K562 (cell line): ENCODE measurements at regions not wholly inside any gene's neighbourhood (a gene's known extent, or its start where the extent isn't known, plus 50 kb on each side); places are given as distances from the start of the nearest gene placed in this dataset.
"Not testable (repeated sequence)": the region's sequence is repeated elsewhere in the genome, so short reads cannot be mapped to it uniquely, and the experiment has no call there.

ENCODE experiments used
- ATAC-seq: fragments of 200-7000 bp; cut with Tn5 transposase; 3 replicates; pipeline ENCODE4 v1.9.1; 2020; ENCODE audit warnings: moderate library complexity
- BruUV-seq: library from RNA; stranded (reverse); fragments of 400-500 nt; replicated peaks from 2 replicates; lab custom pipeline; 2021; lab: Mats Ljungman, UMichigan
- CTCF ChIA-PET: fragments of 300-600 bp; formaldehyde crosslinking; extraction: SDS; loops from one replicate; lab custom pipeline; 2021; ENCODE audit warnings: low intra/inter-chr PET ratio; lab: Yijun Ruan, JAX
- POLR2A ChIA-PET: fragments of 300-600, 350-650 bp; sonication (Branson Sonifier 250); formaldehyde crosslinking; extraction: SDS; loops from one replicate; lab custom pipeline; 2021; ENCODE audit warnings: antibody characterized with exemption, inconsistent platforms; lab: Yijun Ruan, JAX
- DNase-seq, 4 experiments: peaks; one replicate each; pipeline versions ENCODE4 v3.0.0 to v3.0.0-alpha.2; 2011 to 2018; ENCODE audit warnings: low spot score in 3 of 4, mixed read lengths in 3 of 4; ENCODE audit errors: extremely low read depth in 1 of 4
- FAIRE-seq: peaks from 2 replicates; lab custom pipeline; 2011; peaks lifted over from hg19 to GRCh38; lab: Jason Lieb, UNC
- H2AFZ ChIP-seq: 2 replicates; pipeline ENCODE4 v1.6.0; 2011; ENCODE audit warnings: low read depth, low read length, control low read depth, inconsistent platforms
- H3K27ac ChIP-seq: fragments of 200-600 bp; 3 replicates; pipeline ENCODE4 v1.8.0; 2011; ENCODE audit warnings: low read depth, mild to moderate bottlenecking, control low read depth, inconsistent platforms, low read length, moderate library complexity, mixed read lengths; ENCODE audit errors: extremely low read depth
- H3K27me3 ChIP-seq, 2 experiments: fragments of 300-600 bp in 1 of 2; 2 replicates in 1 of 2; 3 replicates in 1 of 2; pipeline versions ENCODE4 v1.6.0 to v1.8.0; 2011; ENCODE audit warnings: inconsistent platforms in 2 of 2, low read length in 2 of 2, mild to moderate bottlenecking in 1 of 2, mixed read lengths in 1 of 2, moderate library complexity in 1 of 2; ENCODE audit not compliant: control insufficient read depth in 2 of 2, insufficient read depth in 2 of 2
- H3K36me3 ChIP-seq: fragments of 300-600 bp; 3 replicates; pipeline ENCODE4 v1.8.0; 2011; ENCODE audit warnings: mild to moderate bottlenecking, low read length, inconsistent platforms; ENCODE audit not compliant: control insufficient read depth, insufficient read depth
- H3K4me1 ChIP-seq, 2 experiments: fragments of 200-600 bp in 1 of 2; replicated peaks in 1 of 2; 2 replicates in 1 of 2; 3 replicates in 1 of 2; pipeline versions ENCODE4 v1.5.1 to v1.8.0; 2011; ENCODE audit warnings: inconsistent platforms in 2 of 2, low read length in 2 of 2, mild to moderate bottlenecking in 1 of 2, mixed read lengths in 1 of 2, moderate library complexity in 1 of 2; ENCODE audit not compliant: control insufficient read depth in 2 of 2, insufficient read depth in 2 of 2
- H3K4me2 ChIP-seq: 2 replicates; pipeline ENCODE4 v1.6.1; 2011; ENCODE audit warnings: low read length, control low read depth, inconsistent platforms, mixed read lengths; ENCODE audit not compliant: insufficient read depth
- H3K4me3 ChIP-seq: fragments of 200-600 bp; sonication (generic), shearing (Covaris generic); 2 replicates; pipeline ENCODE4 v1.5.1; 2016; ENCODE audit warnings: control low read depth, inconsistent platforms
- H3K79me2 ChIP-seq: fragments of 200-600 bp; 3 replicates; pipeline ENCODE4 v1.8.0; 2011; ENCODE audit warnings: low read length, inconsistent platforms; ENCODE audit not compliant: control insufficient read depth, insufficient read depth
- H3K9ac ChIP-seq, 2 experiments: 2 replicates each; pipeline versions ENCODE4 v1.6.0 to v1.6.1; 2011; ENCODE audit warnings: low read depth in 2 of 2, low read length in 2 of 2, control low read depth in 1 of 2, inconsistent platforms in 1 of 2, mild to moderate bottlenecking in 1 of 2, mixed read lengths in 1 of 2; ENCODE audit not compliant: insufficient read depth in 1 of 2
- H3K9me1 ChIP-seq: one replicate; pipeline ENCODE4 v1.6.0; 2011; ENCODE audit warnings: inconsistent platforms, mild to moderate bottlenecking, low read length, moderate library complexity; ENCODE audit not compliant: control insufficient read depth, insufficient read depth
- H3K9me3 ChIP-seq: replicated peaks from 2 replicates; pipeline ENCODE4 v1.5.1; 2011; ENCODE audit warnings: low read depth, low read length, inconsistent platforms; ENCODE audit not compliant: control insufficient read depth, insufficient read depth
- H4K20me1 ChIP-seq: replicated peaks from 2 replicates; pipeline ENCODE4 v1.6.1; 2011; ENCODE audit warnings: low read length, inconsistent platforms, mixed read lengths; ENCODE audit not compliant: control insufficient read depth, insufficient read depth
- KAT8 ChIP-seq: fragments of 450-650 bp; IDR thresholded peaks from 2 replicates; pipeline ENCODE4 v1.6.1; 2016; ENCODE audit warnings: low read depth, mild to moderate bottlenecking
- MCM3 ChIP-seq: fragments of 450-650 bp; IDR thresholded peaks from 2 replicates; pipeline ENCODE4 v1.6.1; 2016
- MEF2A ChIP-seq: IDR thresholded peaks from 2 replicates; pipeline ENCODE4 v1.6.1; 2011; ENCODE audit warnings: low read depth, mild to moderate bottlenecking, low read length, moderate library complexity; ENCODE audit not compliant: control insufficient read depth
- MYC ChIP-seq, 2 experiments: fragments of 250-450 bp in 1 of 2; sonication (Bioruptor Pico) in 1 of 2; IDR thresholded peaks; 2 replicates each; pipeline versions ENCODE4 v1.5.1 to v1.6.1; 2012 to 2021; ENCODE audit warnings: low read depth in 2 of 2, borderline replicate concordance in 1 of 2, improper control_type of control experiment in 1 of 2, low read length in 1 of 2, mild to moderate bottlenecking in 1 of 2, moderate library complexity in 1 of 2
- RUNX1 ChIP-seq: sonication (generic); IDR thresholded peaks from 2 replicates; pipeline ENCODE4 v1.6.1; 2016; ENCODE audit warnings: antibody characterized with exemption, low read depth
- SMAD2 ChIP-seq: fragments of 150-350 bp; IDR thresholded peaks from 2 replicates; pipeline ENCODE4 v1.6.1; 2014; ENCODE audit warnings: low read depth, mild to moderate bottlenecking, low read length
- TBP ChIP-seq: optimal IDR thresholded peaks from 2 replicates; pipeline ENCODE3; 2011; ENCODE audit warnings: low read depth, low read length, improper control_type of control experiment
- WGBS: fragments of 100-300 bp; shearing (Covaris generic); methylation state at CpG from one replicate; pipeline ENCODE4 v1.1.6; 2016; ENCODE audit warnings: low coverage, mixed read lengths; ENCODE audit not compliant: insufficient coverage; ENCODE audit errors: missing lambda C conversion rate; 5-methylcytosine and 5-hydroxymethylcytosine counted together
- in situ Hi-C: fragments of 300-500 bp; cut with MboI; formaldehyde crosslinking; loops from 4 replicates; pipeline ENCODE4 v1.15.0; 2018; ENCODE audit warnings: inconsistent platforms, mixed read lengths
- intact Hi-C: fragments of 100-400 bp; cut with micrococcal nuclease; formaldehyde crosslinking; loops from 2 replicates; pipeline ENCODE4 v1.14.2; 2022
- TF ChIP-seq, protein P1 (sequence below): fragments of 450-650 bp; IDR thresholded peaks from 2 replicates; pipeline ENCODE4 v1.6.1; 2016; ENCODE audit warnings: borderline replicate concordance
- TF ChIP-seq, protein P2 (sequence below): fragments of 250-450 bp; sonication (Bioruptor Pico); IDR thresholded peaks from 2 replicates; pipeline ENCODE4 v1.6.1; 2021; ENCODE audit warnings: mild to moderate bottlenecking
- TF ChIP-seq, protein P3 (sequence below): fragments of 250-450 bp; sonication (Bioruptor Pico); IDR thresholded peaks from 2 replicates; pipeline ENCODE4 v1.8.0; 2021; ENCODE audit warnings: moderate library complexity, mild to moderate bottlenecking, inconsistent platforms

DNA sequence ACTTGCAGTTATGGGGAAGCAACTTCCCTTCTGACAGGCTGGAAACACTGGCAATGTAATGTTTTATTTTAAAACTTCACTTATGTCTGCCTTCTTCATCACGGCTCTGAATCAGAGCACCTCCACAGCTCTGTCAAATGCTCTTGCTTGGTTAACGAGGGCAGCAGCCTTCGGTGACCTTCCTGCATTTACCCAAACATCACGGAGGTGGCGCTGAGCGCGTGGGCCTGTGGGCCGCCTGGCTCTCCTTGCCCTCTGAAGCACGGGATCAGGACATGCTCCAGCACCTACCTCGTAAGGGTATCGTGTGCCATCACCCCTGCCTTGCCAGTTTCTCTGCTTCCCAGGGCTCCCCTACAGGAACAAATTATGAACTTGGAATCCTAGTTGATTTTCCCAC, 310.0 kb downstream of the TEX29 start (continued):
- TF ChIP-seq, protein P1, sequence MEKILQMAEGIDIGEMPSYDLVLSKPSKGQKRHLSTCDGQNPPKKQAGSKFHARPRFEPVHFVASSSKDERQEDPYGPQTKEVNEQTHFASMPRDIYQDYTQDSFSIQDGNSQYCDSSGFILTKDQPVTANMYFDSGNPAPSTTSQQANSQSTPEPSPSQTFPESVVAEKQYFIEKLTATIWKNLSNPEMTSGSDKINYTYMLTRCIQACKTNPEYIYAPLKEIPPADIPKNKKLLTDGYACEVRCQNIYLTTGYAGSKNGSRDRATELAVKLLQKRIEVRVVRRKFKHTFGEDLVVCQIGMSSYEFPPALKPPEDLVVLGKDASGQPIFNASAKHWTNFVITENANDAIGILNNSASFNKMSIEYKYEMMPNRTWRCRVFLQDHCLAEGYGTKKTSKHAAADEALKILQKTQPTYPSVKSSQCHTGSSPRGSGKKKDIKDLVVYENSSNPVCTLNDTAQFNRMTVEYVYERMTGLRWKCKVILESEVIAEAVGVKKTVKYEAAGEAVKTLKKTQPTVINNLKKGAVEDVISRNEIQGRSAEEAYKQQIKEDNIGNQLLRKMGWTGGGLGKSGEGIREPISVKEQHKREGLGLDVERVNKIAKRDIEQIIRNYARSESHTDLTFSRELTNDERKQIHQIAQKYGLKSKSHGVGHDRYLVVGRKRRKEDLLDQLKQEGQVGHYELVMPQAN: no peak

DNA sequence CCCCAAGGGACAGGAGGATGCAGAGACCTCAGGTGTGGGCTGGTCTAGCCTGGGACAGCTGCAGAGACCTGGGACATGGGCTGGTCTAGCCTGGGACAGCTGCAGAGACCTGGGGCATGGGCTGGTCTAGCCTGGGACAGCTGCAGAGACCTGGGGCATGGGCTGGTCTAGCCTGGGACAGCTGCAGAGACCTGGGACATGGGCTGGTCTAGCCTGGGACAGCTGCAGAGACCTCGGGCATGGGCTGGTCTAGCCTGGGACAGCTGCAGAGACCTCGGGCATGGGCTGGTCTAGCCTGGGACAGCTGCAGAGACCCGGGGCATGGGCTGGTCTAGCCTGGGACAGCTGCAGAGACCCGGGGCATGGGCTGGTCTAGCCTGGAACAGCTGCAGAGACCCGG, 310.8 kb downstream of the TEX29 start:
- FAIRE-seq, in situ Hi-C loops, H2AFZ ChIP-seq, CTCF ChIA-PET, ATAC-seq, intact Hi-C loops, H4K20me1 ChIP-seq, H3K79me2 ChIP-seq, DNase-seq, BruUV-seq, H3K36me3 ChIP-seq, H3K4me1 ChIP-seq, POLR2A ChIA-PET, H3K9me3 ChIP-seq, H3K9ac ChIP-seq, H3K4me2 ChIP-seq, H3K27ac ChIP-seq, H3K9me1 ChIP-seq, H3K4me3 ChIP-seq: not testable (repeated sequence)
- WGBS: 12% methylated on average over 2 of the region's 5 CpGs
- H3K27me3 ChIP-seq: peaks cover 0 to 16% of the 10 kb centered on the region in 2 experiments; a peak in 2 of 5 replicates

DNA sequence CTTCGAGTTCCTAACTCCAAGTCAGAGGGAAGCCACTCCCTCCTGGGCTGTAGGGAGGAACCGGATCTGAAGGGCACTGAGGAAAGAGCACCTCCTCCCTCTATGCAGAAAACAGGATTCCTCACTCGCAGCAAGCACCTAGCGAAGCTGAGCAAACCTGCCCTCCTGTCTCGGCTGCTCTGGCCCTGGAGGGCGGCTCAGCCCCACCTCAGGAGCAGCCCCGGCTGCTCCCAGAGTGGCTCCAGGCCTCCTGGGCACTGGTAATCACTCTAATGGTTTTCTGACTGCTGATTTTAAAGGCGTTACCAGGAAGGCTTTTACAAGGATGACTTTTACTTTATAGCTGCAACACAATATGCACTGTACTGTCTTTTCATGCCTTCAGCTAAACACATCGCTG, 312.5 kb downstream of the TEX29 start:
- WGBS: 0% methylated on average over 7 of the region's 9 CpGs
- no peak for TF ChIP-seq TBP
- TF ChIP-seq MYC (IDR thresholded peaks at IDR 0.05; ENCODE audit: low read depth, low read length): no peak
- no peak for TF ChIP-seq MYC (CRISPR knock-in tag; IDR thresholded peaks at IDR 0.05; ENCODE audit: borderline replicate concordance, low read depth)
- no peak for TF ChIP-seq SMAD2
- TF ChIP-seq MEF2A: no peak
- TF ChIP-seq, protein P2, sequence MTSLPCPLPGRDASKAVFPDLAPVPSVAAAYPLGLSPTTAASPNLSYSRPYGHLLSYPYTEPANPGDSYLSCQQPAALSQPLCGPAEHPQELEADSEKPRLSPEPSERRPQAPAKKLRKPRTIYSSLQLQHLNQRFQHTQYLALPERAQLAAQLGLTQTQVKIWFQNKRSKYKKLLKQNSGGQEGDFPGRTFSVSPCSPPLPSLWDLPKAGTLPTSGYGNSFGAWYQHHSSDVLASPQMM (CRISPR knock-in tag): no peak
- TF ChIP-seq KAT8: no peak
- TF ChIP-seq, protein P3, sequence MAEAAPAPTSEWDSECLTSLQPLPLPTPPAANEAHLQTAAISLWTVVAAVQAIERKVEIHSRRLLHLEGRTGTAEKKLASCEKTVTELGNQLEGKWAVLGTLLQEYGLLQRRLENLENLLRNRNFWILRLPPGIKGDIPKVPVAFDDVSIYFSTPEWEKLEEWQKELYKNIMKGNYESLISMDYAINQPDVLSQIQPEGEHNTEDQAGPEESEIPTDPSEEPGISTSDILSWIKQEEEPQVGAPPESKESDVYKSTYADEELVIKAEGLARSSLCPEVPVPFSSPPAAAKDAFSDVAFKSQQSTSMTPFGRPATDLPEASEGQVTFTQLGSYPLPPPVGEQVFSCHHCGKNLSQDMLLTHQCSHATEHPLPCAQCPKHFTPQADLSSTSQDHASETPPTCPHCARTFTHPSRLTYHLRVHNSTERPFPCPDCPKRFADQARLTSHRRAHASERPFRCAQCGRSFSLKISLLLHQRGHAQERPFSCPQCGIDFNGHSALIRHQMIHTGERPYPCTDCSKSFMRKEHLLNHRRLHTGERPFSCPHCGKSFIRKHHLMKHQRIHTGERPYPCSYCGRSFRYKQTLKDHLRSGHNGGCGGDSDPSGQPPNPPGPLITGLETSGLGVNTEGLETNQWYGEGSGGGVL (CRISPR knock-in tag): no peak
- TF ChIP-seq RUNX1: no peak
- TF ChIP-seq MCM3: no peak

More for the DNA sequence above, 312.5 kb downstream of the TEX29 start:
- FAIRE-seq: no peak
- Histone ChIP-seq H4K20me1 (no peaks in the 10 kb centered on the region), H3K27me3 (peaks cover 0 to 14% of the 10 kb centered on the region in 2 experiments; a peak in 1 of 5 replicates), H3K27ac (no peak overlapping the region), H3K36me3 (no peaks in the 10 kb centered on the region), H3K79me2 (no peaks in the 10 kb centered on the region), H3K4me3 (no peak overlapping the region), H3K4me1 (no peaks in the 10 kb centered on the region), H3K9me3 (no peaks in the 10 kb centered on the region), H2AFZ (no peak overlapping the region), H3K9ac (no peak overlapping the region), H3K4me2 (no peak overlapping the region), H3K9me1 (no peaks in the 10 kb centered on the region)
- in situ Hi-C loops (no loop called here), intact Hi-C loops (no loop called here)
- ChIA-PET CTCF (no interaction called here), POLR2A (interaction anchor here (0.5 kb wide), 1 partner anchor 9 kb away, joined by 3 read pairs; no protein-coding TSS in a partner anchor)
- BruUV-seq: no TSS peak
- no peak for ATAC-seq
- DNase-seq: no peak
